DND-41 (cell line): ENCODE measurements at regions not wholly inside any gene's neighbourhood (a gene's known extent, or its start where the extent isn't known, plus 50 kb on each side); places are given as distances from the start of the nearest gene placed in this dataset.

ENCODE experiments used
- EZH2 ChIP-seq: IDR thresholded peaks from 3 replicates; pipeline ENCODE4 v1.6.1; 2012; ENCODE audit warnings: borderline replicate concordance, low read depth, mild to moderate bottlenecking, moderate library complexity, low read length, inconsistent platforms; ENCODE audit not compliant: severe bottlenecking
- TF ChIP-seq, protein P1 (sequence below): IDR thresholded peaks from 2 replicates; pipeline ENCODE4 v1.5.1; 2012; ENCODE audit warnings: borderline replicate concordance, low read length, moderate library complexity, mild to moderate bottlenecking; ENCODE audit not compliant: poor library complexity, severe bottlenecking; ENCODE audit errors: extremely low read depth

- TF ChIP-seq, protein P1, sequence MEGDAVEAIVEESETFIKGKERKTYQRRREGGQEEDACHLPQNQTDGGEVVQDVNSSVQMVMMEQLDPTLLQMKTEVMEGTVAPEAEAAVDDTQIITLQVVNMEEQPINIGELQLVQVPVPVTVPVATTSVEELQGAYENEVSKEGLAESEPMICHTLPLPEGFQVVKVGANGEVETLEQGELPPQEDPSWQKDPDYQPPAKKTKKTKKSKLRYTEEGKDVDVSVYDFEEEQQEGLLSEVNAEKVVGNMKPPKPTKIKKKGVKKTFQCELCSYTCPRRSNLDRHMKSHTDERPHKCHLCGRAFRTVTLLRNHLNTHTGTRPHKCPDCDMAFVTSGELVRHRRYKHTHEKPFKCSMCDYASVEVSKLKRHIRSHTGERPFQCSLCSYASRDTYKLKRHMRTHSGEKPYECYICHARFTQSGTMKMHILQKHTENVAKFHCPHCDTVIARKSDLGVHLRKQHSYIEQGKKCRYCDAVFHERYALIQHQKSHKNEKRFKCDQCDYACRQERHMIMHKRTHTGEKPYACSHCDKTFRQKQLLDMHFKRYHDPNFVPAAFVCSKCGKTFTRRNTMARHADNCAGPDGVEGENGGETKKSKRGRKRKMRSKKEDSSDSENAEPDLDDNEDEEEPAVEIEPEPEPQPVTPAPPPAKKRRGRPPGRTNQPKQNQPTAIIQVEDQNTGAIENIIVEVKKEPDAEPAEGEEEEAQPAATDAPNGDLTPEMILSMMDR = no peak
- no peak for TF ChIP-seq EZH2
These were observed 1024.3 kb downstream of the NR2F1-AS1 start for GRCh38 chr5:92556747-92557146.
